ENCODE measurements at regions not wholly inside any gene's neighbourhood (a gene's known extent, or its start where the extent isn't known, plus 50 kb on each side); places are given as distances from the start of the nearest gene placed in this dataset.

DNA sequence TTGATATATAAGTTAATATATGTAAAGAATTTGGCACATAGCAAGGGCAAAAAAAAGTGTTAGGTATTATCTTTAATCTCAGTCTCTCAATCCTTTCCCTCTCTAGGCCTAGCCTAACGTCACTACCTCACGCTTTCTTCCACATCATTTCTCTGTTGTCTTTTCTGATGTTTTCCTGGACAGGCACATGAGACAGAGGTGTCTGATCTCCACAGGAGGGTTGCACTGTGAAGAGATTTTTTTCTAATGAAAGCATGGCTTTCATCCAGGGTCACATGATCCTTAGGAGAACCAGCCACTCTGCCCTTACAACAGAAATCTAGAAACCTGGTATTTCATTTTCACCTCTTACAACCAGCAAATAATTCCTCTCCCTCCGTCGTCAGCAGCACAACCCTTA, 1268.3 kb downstream of the XPNPEP1 start:
- TF ChIP-seq, protein P1, sequence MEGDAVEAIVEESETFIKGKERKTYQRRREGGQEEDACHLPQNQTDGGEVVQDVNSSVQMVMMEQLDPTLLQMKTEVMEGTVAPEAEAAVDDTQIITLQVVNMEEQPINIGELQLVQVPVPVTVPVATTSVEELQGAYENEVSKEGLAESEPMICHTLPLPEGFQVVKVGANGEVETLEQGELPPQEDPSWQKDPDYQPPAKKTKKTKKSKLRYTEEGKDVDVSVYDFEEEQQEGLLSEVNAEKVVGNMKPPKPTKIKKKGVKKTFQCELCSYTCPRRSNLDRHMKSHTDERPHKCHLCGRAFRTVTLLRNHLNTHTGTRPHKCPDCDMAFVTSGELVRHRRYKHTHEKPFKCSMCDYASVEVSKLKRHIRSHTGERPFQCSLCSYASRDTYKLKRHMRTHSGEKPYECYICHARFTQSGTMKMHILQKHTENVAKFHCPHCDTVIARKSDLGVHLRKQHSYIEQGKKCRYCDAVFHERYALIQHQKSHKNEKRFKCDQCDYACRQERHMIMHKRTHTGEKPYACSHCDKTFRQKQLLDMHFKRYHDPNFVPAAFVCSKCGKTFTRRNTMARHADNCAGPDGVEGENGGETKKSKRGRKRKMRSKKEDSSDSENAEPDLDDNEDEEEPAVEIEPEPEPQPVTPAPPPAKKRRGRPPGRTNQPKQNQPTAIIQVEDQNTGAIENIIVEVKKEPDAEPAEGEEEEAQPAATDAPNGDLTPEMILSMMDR (conservative IDR thresholded peaks at IDR 0.05; ENCODE audit: control insufficient read depth, insufficient read depth, low read depth, low read length): no peak
- DNase-seq (ENCODE audit: low read depth): no peak
- H3K4me3 ChIP-seq (ENCODE audit: control insufficient read depth, low read depth, low read length): no peak overlapping the region

DNA sequence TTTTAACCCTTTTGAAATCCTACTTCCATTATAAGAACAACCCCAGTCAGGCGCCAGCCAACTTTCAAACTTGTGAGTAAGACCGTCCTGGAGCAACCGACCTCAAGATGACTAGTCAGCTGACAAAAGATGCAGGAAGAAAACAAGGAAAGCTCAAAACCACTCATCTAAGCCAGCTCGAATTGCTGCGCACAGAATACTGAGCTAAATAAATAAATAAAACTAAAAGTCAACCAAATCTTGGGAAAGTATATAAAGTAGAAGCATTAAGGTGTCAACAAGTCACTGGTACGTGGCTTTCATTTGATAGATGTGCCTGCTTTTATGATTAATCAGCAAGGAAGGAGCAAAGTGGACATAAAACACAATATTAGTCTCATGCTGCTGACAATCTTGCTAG, 1269.8 kb downstream of the XPNPEP1 start:
- H3K4me3 ChIP-seq (ENCODE audit: control insufficient read depth, low read depth, low read length): no peak overlapping the region
- peak; percentile 28 for DNase-seq (ENCODE audit: low read depth)
- TF ChIP-seq, protein P1 (conservative IDR thresholded peaks at IDR 0.05; ENCODE audit: control insufficient read depth, insufficient read depth, low read depth, low read length): no peak

DNA sequence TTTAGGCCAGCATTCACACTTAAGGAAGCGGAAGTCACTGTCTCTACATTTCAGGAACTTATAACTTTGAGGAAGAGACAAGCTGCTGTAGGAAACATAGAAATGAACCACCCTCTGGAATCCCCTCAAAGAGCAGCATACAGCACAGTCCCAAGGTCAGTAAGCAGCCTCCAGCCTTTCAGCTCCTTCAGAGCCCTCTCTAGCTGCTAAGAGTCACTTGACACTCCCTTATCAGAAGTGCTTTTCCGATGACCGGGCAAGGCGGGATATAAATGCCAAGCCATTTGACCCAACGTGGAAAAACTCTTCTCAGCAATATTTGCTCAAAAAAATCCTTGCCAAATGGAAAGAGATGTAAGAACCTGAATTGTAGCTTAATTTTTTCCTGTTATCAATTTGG, 1284.3 kb downstream of the XPNPEP1 start:
- TF ChIP-seq, protein P1 (conservative IDR thresholded peaks at IDR 0.05; ENCODE audit: control insufficient read depth, insufficient read depth, low read depth, low read length): no peak
- no peak overlapping the region for H3K4me3 ChIP-seq (ENCODE audit: control insufficient read depth, low read depth, low read length)
- DNase-seq (ENCODE audit: low read depth): no peak

DNA sequence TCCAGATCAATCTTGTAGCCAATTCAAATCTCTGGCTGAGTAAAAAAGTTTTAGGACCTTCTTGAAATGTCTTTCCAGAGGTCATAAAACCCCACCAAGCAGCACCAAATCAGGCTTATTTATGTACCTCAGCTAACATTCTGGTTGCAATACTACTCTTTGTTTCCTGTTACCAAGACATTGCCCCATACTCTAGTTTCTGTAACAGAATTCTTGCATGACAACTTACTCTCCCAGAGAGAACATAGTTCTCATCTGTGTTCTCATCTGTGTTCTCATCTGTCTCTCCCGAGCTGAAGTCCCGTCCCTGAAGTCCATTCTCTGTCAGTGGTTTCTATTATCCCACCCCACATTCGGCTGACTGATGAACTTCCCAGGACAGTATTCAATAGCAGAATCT, 1285.1 kb downstream of the XPNPEP1 start:
- H3K4me3 ChIP-seq (ENCODE audit: control insufficient read depth, low read depth, low read length): no peak overlapping the region
- no peak for DNase-seq (ENCODE audit: low read depth)
- TF ChIP-seq, protein P1 (conservative IDR thresholded peaks at IDR 0.05; ENCODE audit: control insufficient read depth, insufficient read depth, low read depth, low read length): no peak

DNA sequence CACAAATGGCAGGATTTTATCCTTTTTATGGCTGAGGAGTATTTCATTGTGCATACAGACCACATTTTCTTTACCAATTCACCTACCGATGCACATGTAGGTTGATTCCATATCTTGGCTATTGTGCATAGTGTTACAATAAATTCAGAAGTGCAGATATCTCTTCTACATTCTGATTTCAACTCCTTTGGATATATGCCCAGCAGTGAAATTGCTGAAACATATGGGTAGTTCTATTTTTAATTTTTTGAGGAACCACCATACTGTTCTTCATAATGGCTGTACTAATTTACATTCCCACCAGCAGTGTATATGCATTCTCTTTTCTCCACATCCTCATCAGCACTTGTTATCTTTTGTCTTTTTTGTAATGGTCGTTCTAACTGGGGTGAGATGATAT, 1290.3 kb downstream of the XPNPEP1 start:
- no peak overlapping the region for H3K4me3 ChIP-seq (ENCODE audit: control insufficient read depth, low read depth, low read length)
- no peak for DNase-seq (ENCODE audit: low read depth)
- TF ChIP-seq, protein P1 (conservative IDR thresholded peaks at IDR 0.05; ENCODE audit: control insufficient read depth, insufficient read depth, low read depth, low read length): no peak

DNA sequence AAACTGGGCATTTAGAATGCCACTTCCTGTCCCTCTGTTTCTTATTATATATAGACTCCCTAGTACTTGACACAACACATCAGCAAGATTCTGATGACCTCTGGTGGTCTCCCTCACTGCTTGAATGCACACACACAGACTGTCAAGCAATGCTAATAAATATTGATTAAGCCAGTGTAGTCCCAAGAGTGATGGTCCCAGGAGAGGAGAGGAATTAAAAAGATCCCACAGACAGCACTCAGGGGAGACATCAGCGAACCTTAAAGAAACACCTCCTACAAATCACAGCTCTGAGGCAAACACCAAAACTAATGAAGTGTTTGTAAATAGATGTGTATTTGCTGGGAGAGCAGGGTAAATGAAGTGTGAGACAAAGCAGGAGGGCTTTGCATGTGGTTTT, 1291.2 kb downstream of the XPNPEP1 start:
- H3K4me3 ChIP-seq (ENCODE audit: control insufficient read depth, low read depth, low read length): no peak overlapping the region
- peak; percentile 9 for DNase-seq (ENCODE audit: low read depth)
- TF ChIP-seq, protein P1 (conservative IDR thresholded peaks at IDR 0.05; ENCODE audit: control insufficient read depth, insufficient read depth, low read depth, low read length): no peak

DNA sequence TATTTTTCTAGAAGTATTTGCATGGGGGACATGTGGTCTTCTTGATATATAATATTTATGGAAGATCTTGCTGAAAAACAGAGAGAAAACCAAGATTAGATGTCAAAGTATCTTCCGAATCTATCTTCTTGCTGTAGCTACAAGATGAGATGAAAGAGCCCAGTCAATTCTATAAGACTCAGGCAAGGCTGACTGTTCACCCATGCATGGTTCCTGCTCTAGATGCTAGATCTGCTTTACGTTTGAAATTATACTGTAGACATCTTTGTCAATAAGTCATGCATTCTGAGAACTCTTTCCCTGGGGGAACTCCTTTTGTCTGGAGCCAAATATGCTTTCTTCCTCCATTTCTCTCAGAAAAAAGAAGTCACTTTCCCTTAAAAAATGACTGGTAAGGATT, 1292.0 kb downstream of the XPNPEP1 start:
- TF ChIP-seq, protein P1 (conservative IDR thresholded peaks at IDR 0.05; ENCODE audit: control insufficient read depth, insufficient read depth, low read depth, low read length): no peak
- H3K4me3 ChIP-seq (ENCODE audit: control insufficient read depth, low read depth, low read length): no peak overlapping the region
- no peak for DNase-seq (ENCODE audit: low read depth)

All from fibroblast of mammary gland (primary cell).